ENCODE measurements at regions not wholly inside any gene's neighbourhood (a gene's known extent, or its start where the extent isn't known, plus 50 kb on each side); places are given as distances from the start of the nearest gene placed in this dataset.

- no peak for DNase-seq
Measured at GRCh38 chr2:64832936-64833335, 156.3 kb upstream of the SLC1A4 start.

- no peak for DNase-seq
Measured at GRCh38 chr2:64836566-64836965, 152.6 kb upstream of the SLC1A4 start.

- DNase-seq = no peak
Measured at GRCh38 chr2:64837116-64837731, 152.0 kb upstream of the SLC1A4 start.

GRCh38 chr2:64837925-64838641, 151.1 kb upstream of the SLC1A4 start:
- no peak for DNase-seq

- no peak for DNase-seq
Measured at GRCh38 chr2:64838817-64839216, 150.4 kb upstream of the SLC1A4 start.

GRCh38 chr2:64839844-64840243, 149.4 kb upstream of the SLC1A4 start:
- no peak for DNase-seq

- no peak for DNase-seq
Measured at GRCh38 chr2:64840426-64840881, 148.7 kb upstream of the SLC1A4 start.

GRCh38 chr2:64841461-64841860, 147.7 kb upstream of the SLC1A4 start:
- no peak for DNase-seq

GRCh38 chr2:64842030-64842429, 147.2 kb upstream of the SLC1A4 start:
- no peak for DNase-seq

GRCh38 chr2:64844087-64844486, 145.1 kb upstream of the SLC1A4 start:
- DNase-seq = no peak

- DNase-seq = no peak
Measured at GRCh38 chr2:64845273-64845905, 143.8 kb upstream of the SLC1A4 start.

GRCh38 chr2:64846177-64846576, 143.0 kb upstream of the SLC1A4 start:
- DNase-seq = no peak

GRCh38 chr2:64847930-64848329, 141.3 kb upstream of the SLC1A4 start:
- DNase-seq = no peak

- no peak for DNase-seq
Measured at GRCh38 chr2:64848363-64848762, 140.8 kb upstream of the SLC1A4 start.

- DNase-seq = no peak
Measured at GRCh38 chr2:64848945-64849344, 140.3 kb upstream of the SLC1A4 start.

- DNase-seq = no peak
Measured at GRCh38 chr2:64850642-64851041, 138.6 kb upstream of the SLC1A4 start.

- DNase-seq = no peak
Measured at GRCh38 chr2:64852771-64853241, 136.4 kb upstream of the SLC1A4 start.

- no peak for DNase-seq
Measured at GRCh38 chr2:64853306-64853705, 135.9 kb upstream of the SLC1A4 start.

- no peak for DNase-seq
Measured at GRCh38 chr2:64853894-64854293, 135.3 kb upstream of the SLC1A4 start.

GRCh38 chr2:64854773-64855237, 134.4 kb upstream of the SLC1A4 start:
- DNase-seq = no peak

- no peak for DNase-seq
Measured at GRCh38 chr2:64857581-64858471, 131.4 kb upstream of the SLC1A4 start.

GRCh38 chr2:64858541-64859311, 130.5 kb upstream of the SLC1A4 start:
- DNase-seq = no peak
